Osteocyte (in vitro differentiated cells): ENCODE measurements at regions not wholly inside any gene's neighbourhood (a gene's known extent, or its start where the extent isn't known, plus 50 kb on each side); places are given as distances from the start of the nearest gene placed in this dataset.

ENCODE experiments used
- DNase-seq: peaks from one replicate; pipeline ENCODE4 v3.0.0; 2021; ENCODE audit warnings: mixed read lengths; ENCODE audit not compliant: unreplicated experiment; ENCODE audit errors: extremely low spot score
- H3K27ac Mint-ChIP-seq: one replicate; pipeline ENCODE4 v1.8.0; 2021; ENCODE audit warnings: mild to moderate bottlenecking, mixed read lengths; ENCODE audit not compliant: unreplicated experiment
- H3K27me3 Mint-ChIP-seq: one replicate; pipeline ENCODE4 v1.8.0; 2021; ENCODE audit warnings: mixed read lengths; ENCODE audit not compliant: unreplicated experiment
- H3K36me3 Mint-ChIP-seq: one replicate; pipeline ENCODE4 v1.8.0; 2021; ENCODE audit warnings: mixed read lengths; ENCODE audit not compliant: unreplicated experiment
- H3K4me1 Mint-ChIP-seq: one replicate; pipeline ENCODE4 v1.8.0; 2021; ENCODE audit warnings: mixed read lengths; ENCODE audit not compliant: unreplicated experiment
- H3K4me3 Mint-ChIP-seq: one replicate; pipeline ENCODE4 v1.8.0; 2021; ENCODE audit warnings: mild to moderate bottlenecking, moderate library complexity, mixed read lengths; ENCODE audit not compliant: unreplicated experiment
- H3K9me3 Mint-ChIP-seq: one replicate; pipeline ENCODE4 v1.8.0; 2021; ENCODE audit warnings: mixed read lengths; ENCODE audit not compliant: unreplicated experiment
- TF ChIP-seq, protein P1 (sequence below): fragments of 200-600 bp; sonication (generic); IDR thresholded peaks from 2 replicates; pipeline ENCODE4 v1.5.0; 2021; ENCODE audit warnings: antibody characterized with exemption, mild to moderate bottlenecking, moderate library complexity

DNA sequence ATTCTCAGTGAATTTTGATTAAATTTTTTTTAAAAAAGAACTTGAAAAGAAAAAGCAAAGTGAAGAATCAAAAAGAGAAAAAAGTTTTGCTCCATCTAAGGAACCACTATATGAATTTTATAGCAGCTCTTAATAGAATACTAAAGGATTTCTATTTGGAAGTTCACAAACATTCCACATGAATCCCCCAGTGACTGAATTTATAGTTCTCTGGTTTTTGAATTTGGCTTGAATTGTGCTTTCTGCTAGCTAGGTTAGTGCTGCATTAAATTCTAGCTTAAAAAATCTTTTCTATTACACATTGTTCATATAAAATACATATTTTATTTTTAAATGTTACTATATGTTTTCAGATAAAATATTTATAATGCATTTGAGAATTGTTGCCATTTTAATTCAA lies 675.4 kb downstream of the RERGL start:
- Mint-ChIP-seq H3K36me3 (no peaks in the 10 kb centered on the region), H3K9me3 (peaks cover 21% of the 10 kb centered on the region), H3K27ac (no peak overlapping the region), H3K4me1 (no peaks in the 10 kb centered on the region), H3K4me3 (no peak overlapping the region), H3K27me3 (no peaks in the 10 kb centered on the region)
- no peak for DNase-seq
- TF ChIP-seq, protein P1, sequence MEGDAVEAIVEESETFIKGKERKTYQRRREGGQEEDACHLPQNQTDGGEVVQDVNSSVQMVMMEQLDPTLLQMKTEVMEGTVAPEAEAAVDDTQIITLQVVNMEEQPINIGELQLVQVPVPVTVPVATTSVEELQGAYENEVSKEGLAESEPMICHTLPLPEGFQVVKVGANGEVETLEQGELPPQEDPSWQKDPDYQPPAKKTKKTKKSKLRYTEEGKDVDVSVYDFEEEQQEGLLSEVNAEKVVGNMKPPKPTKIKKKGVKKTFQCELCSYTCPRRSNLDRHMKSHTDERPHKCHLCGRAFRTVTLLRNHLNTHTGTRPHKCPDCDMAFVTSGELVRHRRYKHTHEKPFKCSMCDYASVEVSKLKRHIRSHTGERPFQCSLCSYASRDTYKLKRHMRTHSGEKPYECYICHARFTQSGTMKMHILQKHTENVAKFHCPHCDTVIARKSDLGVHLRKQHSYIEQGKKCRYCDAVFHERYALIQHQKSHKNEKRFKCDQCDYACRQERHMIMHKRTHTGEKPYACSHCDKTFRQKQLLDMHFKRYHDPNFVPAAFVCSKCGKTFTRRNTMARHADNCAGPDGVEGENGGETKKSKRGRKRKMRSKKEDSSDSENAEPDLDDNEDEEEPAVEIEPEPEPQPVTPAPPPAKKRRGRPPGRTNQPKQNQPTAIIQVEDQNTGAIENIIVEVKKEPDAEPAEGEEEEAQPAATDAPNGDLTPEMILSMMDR, result no peak

DNA sequence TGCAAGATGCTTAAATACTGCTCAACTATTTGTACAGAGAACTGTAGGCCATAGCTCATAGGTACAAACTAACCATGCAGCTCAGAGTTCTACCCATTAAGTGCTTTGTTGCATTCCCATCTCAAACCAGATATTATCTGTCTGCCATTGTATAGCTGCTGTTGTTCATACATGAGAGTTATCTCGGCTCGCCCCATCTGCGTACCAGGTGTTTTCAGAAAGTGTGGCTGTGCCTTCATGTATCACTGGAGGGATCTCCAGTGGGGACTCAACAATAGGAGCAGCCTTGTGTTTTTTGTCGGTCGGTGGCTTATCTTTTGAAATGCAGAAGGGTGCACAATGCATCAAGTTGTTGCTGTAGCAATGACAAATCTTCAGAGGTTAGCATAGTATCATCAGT lies 678.3 kb downstream of the RERGL start:
- H3K27ac Mint-ChIP-seq, result no peak overlapping the region
- TF ChIP-seq, protein P1, result no peak
- no peak for DNase-seq
- no peaks in the 10 kb centered on the region for H3K27me3 Mint-ChIP-seq
- no peaks in the 10 kb centered on the region for H3K4me1 Mint-ChIP-seq
- H3K4me3 Mint-ChIP-seq, result no peak overlapping the region
- no peaks in the 10 kb centered on the region for H3K36me3 Mint-ChIP-seq
- peaks cover 28% of the 10 kb centered on the region for H3K9me3 Mint-ChIP-seq

DNA sequence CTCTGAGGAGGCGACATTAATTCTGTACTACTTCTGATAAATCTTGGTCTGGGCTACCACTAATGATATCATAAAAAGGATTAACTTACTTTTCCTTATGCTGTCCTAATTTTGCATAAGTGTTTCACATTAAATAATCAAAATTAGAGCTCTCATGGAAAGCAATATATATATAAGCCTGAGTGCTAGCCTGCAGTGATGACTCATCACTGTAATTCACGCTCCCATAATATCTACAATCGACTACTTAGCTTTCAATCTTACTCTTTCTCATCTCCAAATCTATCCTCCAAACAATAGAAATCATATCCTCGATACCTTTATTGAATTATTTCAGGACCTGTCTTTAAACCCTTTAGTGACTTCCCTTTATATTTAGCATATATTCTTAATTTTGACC lies 701.3 kb downstream of the RERGL start:
- no peaks in the 10 kb centered on the region for H3K4me1 Mint-ChIP-seq
- H3K9me3 Mint-ChIP-seq, result peaks cover 43% of the 10 kb centered on the region
- H3K36me3 Mint-ChIP-seq, result no peaks in the 10 kb centered on the region
- no peak overlapping the region for H3K27ac Mint-ChIP-seq
- DNase-seq, result no peak
- H3K4me3 Mint-ChIP-seq, result no peak overlapping the region
- TF ChIP-seq, protein P1, result no peak
- H3K27me3 Mint-ChIP-seq, result no peaks in the 10 kb centered on the region

DNA sequence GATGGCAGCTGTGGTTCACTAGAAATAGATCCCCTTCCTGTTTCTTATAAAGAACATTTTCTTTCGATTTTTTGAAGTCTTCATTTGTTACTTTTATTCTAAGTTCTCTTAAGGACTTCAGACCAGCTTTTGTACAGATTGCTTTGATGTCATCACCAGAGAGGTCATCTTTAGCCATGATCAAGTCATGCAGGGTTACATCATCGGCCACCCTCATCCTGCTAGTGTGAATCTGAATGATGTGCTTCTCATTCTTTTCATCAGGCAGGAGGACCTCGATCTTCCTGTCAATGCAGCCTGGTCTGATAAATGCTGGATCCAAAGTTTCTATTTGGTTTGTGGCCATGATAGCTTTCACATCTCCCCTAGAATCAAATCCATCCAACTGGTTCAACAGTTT lies 706.7 kb downstream of the RERGL start:
- Mint-ChIP-seq H3K4me1 (no peaks in the 10 kb centered on the region), H3K9me3 (peaks cover 19% of the 10 kb centered on the region), H3K4me3 (no peak overlapping the region), H3K27me3 (no peaks in the 10 kb centered on the region), H3K36me3 (no peaks in the 10 kb centered on the region), H3K27ac (no peak overlapping the region)
- DNase-seq, result no peak
- TF ChIP-seq, protein P1, result no peak

DNA sequence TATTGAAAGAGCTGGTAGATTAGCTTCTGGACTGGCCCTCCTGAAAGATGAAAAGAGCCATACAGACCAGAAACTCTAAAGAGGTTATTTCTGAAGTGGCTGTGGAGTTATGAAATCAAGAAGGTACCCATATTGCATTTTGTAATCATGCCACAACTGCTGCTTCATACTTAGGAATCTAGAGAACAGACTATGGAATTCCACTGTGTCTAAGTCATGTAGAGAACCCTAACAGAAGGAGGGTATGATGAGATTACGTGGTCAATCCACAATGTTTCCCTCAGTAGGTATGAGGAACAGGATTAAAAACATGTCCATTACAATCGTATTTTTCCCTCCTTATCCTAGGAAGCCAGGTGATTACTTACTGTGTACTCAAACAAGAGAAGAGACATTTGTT lies 708.8 kb downstream of the RERGL start:
- TF ChIP-seq, protein P1, result no peak
- H3K27ac Mint-ChIP-seq, result no peak overlapping the region
- H3K27me3 Mint-ChIP-seq, result no peaks in the 10 kb centered on the region
- H3K36me3 Mint-ChIP-seq, result no peaks in the 10 kb centered on the region
- H3K9me3 Mint-ChIP-seq, result peaks cover 12% of the 10 kb centered on the region
- no peak overlapping the region for H3K4me3 Mint-ChIP-seq
- H3K4me1 Mint-ChIP-seq, result no peaks in the 10 kb centered on the region
- no peak for DNase-seq
